ENCODE measurements at regions not wholly inside any gene's neighbourhood (a gene's known extent, or its start where the extent isn't known, plus 50 kb on each side); places are given as distances from the start of the nearest gene placed in this dataset.

DNA sequence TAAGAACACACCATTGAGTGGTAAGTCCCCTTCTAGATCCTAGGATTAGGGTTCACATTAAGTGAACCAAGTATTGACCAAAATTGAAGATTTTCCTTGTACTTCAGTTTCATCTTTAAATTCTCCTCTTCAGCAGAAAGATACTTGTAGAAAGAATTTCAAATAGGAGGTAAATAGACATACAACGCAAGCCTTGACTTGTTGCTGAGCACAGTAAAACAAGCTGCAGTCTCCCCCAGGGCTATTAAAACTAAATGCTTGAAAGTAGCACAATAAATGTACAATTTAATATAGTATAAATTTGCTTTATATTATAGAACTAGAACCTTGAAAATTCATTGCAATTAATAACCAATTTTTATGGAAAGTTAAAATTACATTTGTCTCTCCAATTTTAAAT lies 170.1 kb upstream of the TARS1 start:
- TF ChIP-seq, protein P1, sequence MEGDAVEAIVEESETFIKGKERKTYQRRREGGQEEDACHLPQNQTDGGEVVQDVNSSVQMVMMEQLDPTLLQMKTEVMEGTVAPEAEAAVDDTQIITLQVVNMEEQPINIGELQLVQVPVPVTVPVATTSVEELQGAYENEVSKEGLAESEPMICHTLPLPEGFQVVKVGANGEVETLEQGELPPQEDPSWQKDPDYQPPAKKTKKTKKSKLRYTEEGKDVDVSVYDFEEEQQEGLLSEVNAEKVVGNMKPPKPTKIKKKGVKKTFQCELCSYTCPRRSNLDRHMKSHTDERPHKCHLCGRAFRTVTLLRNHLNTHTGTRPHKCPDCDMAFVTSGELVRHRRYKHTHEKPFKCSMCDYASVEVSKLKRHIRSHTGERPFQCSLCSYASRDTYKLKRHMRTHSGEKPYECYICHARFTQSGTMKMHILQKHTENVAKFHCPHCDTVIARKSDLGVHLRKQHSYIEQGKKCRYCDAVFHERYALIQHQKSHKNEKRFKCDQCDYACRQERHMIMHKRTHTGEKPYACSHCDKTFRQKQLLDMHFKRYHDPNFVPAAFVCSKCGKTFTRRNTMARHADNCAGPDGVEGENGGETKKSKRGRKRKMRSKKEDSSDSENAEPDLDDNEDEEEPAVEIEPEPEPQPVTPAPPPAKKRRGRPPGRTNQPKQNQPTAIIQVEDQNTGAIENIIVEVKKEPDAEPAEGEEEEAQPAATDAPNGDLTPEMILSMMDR (IDR thresholded peaks at IDR 0.05), result no peak
- TF ChIP-seq POLR2A (IDR thresholded peaks at IDR 0.05) (no peak), EP300 (IDR thresholded peaks at IDR 0.05) (no peak)

Measured in ovary (tissue), 3 donors.